ENCODE measurements at regions not wholly inside any gene's neighbourhood (a gene's known extent, or its start where the extent isn't known, plus 50 kb on each side); places are given as distances from the start of the nearest gene placed in this dataset.

DNA sequence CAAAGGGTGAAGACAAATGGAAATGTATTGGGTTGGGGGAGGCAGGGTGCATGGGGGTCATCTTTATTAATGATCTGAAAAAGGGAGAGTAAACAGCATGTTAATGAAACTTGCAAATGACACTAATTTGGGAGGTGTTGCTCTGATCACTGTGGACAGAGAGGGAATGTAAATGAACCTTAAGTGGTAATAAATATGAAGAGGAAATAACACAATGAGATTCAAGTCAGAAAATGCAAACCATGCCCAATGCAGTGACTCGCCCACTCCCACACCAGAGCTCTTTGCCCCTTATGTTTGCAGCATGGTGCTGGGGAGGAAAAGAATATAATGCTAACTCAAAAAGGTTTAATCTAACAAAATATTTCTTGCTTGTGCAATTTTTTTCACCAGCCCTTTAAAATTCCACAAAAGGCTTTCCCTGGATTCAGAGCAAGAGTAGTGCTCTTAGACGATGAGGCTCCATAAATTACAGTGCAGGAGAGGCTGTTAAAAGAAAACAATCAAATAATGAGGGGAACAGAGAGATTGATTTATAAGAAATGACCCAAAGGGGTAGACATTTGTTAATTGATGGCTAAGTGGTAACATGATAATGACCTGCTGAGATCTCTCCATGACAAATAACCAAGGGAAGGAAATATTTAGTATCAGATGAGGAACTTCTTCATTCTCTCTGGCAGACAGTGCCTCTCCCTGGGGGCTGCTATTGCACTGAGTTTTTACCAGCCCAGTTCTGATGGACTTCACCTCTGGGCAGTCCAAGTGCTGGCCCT lies 210.0 kb upstream of the PPP2R3A start:
- DNase-seq: no peak

DNA sequence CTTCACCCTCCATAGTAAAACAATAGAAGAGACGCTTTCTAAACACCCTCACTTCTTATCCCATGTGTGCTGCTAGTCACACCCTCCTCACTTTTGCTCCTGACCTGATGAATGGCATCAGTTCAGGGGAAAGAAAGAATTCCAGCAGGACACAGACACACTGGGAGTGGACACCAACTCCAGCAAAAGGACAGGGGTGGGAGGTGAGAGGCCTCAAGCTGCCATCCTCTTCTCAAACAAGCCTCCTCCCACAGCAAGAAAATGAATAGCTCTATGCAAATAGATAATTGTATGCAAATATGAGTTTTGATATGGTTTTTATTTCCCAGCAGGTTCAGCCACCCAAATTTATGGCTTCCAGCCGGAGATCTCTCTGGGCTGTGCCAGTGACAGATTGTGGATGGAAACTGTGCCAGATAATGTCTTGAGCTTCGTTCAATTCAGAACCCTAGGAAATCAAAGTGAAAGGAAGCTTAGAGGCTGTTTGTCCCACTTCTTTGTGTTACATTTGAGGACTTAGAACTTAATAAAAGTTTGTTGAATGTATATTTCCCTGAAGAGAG lies 209.3 kb upstream of the PPP2R3A start:
- DNase-seq: no peak

DNA sequence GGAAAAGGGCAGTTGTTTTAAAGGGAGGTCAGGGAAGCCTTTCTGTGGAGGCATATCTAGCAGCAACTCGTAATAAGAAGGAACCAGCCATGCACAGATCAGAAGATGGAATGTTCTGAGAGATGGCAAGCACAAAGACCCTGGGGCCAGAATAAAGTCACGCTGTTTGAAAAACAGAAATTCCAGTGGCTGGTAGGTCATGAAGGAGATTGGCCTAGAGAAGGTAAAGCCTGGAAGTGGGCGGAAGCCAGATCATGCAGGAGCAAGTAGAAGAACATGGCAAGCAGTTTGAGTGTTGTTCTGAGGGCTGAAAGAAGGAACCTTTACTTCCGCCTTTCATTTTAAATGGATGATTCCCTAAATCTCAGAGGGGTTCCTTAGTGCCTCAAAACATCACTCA lies 208.1 kb upstream of the PPP2R3A start:
- no peak for DNase-seq

DNA sequence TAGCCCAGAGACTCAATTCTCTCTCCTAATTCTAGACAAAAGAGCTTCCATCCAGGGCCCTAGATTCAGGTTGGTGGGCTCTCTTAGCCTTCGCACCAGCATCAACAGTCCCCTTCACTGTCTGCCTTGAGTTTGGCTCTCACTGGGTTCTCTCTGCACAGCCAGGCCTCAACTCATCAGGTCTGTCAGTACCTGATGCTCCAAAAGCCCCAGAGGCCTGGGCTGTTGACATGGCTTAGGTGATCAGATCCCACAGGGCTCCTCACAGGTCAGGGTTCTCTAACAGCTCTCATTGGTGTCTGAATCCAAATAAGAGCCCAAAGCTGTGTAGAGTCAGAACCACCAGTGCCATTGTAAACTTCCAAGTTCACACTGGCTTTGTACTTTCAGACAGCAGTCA lies 206.6 kb upstream of the PPP2R3A start:
- DNase-seq: no peak

DNA sequence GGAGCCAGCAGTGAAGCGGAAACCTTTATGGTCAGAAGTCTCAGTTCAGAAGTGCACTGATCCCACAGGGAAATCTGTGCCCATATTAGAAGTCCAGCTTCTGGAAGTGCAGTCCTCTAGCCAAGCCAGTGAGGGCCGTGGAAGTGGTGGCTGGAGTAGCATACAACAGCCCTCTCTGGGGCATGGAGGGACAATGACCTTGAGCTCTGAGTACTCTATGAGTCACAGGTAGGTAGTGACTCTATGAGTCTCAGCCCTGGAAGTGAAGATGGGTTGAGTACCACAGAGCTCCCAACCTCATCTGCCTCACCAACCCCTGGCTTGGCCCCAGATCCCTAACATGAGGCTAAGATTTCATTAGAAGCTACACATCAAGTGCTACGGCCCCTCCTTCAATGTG lies 205.9 kb upstream of the PPP2R3A start:
- DNase-seq: no peak

DNA sequence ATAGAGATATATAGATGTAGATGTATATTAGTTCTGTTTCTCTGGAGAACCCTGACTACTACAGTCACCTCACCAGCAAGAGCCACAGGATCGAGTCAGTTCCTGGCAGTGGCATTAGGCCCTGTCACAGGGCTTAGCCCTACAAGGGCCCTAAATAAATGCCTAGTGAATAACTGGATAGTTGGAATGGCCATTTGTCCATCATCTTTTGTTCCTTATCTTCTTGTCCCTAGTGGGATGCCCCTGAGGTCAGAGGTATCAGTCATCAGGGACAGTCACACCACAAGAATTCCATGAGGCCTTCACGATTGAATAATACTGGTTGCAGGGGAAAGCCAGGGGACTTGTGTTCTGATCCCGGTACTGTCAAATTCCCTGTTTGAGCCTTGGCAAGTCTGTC lies 204.9 kb upstream of the PPP2R3A start:
- DNase-seq: no peak

DNA sequence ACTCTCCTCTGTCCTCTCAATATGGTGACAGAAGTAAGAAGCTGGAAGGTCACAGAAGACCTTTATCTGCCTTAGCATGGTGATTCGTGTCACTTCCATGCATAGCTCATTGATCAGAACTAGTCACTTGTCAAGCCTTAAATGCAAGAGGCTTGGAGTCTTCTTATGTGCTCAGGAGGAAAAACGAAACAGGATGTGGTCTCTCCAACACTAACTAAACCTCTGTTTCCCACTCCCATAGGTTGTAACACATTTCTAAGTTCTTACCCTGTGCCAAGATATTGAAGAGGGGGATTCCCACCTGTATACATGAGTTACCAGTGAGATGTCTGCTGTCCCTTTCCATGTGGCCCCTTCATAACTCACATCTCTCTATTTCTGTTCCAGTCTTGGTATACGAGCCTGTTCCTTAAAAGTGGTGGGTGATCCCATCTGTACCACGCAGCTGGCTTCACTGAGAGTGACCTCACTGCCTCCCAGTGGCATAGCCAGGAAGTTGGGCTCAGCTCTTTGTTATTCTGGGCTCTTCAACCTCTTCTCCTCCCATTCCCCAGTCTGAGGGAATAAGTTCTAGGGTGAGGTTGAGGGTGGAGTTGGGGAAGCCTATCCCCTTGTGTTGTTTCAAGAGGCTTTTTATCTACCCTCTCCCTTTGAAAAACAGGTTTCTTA lies 203.2 kb upstream of the PPP2R3A start:
- DNase-seq: no peak

DNA sequence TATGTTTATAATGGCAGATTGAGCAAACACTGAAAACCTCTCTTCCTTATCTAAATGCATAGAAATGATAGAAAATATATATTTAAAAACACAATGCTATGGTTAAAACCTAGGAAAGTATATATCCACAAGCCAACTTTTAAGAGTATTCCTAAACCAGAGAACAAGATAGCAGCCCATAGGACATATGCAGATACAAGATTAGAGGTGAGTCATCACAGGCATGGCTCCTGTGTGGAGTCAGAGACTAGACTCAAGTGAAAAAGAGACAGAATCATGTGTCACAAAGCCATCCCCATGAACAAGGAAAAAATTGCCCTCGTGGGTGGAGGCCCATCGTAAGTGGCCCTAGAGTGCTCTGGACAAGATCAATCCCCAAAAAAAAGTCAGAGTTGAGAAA lies 199.4 kb upstream of the PPP2R3A start:
- no peak for DNase-seq

DNA sequence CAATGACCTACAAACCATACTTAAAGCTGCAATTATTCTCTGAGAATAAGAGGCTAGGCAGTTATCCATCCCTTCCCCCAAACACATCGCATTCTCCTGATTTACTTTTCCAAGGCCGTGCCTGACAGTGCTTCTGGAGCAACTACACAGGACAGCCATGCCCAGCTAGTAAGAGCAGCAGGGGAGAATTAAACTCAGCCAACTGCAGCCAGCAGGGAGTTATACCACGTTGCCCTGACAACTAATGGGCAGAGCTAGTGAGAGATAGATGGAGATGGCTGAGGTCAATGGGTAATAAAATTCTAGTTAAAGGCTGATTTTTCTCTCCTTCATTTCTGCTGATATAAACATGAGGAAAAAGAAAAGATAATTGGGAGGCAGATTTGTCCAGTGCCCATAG lies 193.8 kb upstream of the PPP2R3A start:
- DNase-seq: no peak

DNA sequence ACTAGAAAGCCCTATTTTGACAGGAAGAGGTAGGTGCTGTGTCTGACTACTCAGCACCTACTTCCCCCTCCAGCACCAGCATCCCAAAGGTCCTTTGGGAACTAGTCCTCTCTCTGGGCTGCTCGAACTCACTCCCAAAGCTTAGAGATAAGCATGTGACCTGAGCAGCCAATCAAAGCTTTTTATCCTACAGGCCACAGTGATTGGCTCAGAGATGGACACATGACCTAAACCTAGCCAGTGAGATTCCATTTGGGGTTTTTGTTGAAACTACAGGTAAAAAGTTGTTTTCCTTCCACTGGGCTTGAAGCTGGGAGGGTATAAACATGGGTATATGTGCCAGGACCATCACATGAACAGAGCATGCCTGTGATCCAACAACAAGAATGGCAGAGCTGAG lies 186.5 kb upstream of the PPP2R3A start:
- DNase-seq: no peak

DNA sequence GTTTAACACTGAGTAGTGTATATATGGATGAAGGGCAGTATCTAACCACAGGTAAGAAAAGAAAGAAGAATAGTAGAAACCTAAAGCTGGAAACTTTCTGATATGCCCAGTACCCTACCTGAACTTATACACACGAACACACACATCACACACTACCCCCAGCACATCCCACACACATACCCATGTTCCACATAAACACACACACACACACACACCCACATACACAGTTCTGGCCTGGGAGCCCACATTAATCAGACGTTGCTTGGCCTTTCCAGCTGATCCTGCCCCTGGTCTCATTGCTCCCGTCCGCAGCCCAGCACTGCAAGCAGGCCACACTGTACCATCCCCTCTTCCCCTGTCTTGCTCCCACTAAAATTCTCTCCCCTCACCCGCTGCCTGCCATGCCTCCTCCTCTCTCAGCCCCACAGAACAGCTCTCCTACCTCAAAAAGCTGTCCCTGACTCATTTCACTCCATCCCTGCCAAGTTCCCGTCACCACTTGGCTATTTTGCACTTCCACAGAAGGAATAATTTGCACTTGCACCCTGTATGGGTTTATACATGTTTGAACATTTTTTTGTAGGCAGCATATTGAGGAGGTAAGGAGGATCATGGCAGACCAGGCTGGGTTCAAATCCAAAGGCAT lies 185.8 kb upstream of the PPP2R3A start:
- DNase-seq: no peak

DNA sequence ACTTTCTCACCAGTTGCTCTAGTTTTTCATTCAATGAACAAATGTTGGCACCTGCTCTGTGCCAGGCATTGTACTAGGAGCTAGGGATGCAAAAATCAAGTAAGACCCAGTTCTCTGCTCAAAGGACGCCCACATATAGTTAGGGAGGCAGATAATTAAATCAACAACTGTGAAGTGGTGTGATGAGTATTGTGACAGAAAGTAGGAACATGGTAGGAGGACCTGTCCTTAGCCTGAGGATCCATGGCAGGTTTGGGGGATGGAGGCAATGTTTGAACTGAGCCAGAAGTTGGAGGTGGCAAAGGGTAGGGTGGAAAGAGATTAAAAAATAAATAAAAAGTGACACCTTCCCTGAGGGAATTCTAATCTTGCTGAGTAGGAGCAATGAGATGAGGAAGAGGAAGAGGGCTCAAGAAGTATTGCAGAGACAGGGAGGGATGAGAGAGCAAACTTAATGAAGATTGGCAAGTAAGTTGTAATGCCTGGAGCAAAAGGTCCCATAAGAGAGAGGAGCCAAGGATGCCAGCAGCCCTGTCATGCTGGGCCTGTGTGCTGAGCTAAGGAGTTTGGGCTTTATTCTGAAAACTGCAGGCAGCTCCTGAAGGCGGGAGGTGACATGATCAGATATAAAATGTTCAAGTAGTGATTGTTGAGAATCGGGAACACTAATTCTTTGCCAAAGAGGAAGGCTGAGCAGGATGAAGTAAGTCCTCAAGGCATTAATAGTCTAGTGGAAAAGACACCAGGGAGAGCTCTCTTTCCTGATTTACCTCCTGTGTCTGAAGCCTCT lies 184.3 kb upstream of the PPP2R3A start:
- DNase-seq: no peak

DNA sequence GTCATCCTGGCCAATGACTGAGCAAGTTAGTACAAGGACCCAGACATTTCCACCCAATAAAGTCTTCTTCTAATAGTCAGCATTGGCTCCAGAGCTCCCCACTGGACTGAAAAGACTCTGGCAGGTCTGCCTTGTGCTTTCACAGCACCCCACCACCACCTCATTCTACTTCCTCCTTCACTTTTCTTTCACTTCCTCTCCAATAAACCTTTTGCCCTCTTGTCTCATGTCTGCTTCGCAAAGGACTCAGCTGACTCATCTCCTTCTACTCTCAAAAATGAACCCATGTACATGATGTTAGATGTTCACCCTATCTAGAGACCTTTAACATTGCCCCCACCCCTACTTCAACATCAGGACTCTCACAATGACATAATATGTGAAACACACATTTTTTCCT lies 181.0 kb upstream of the PPP2R3A start:
- DNase-seq: no peak

DNA sequence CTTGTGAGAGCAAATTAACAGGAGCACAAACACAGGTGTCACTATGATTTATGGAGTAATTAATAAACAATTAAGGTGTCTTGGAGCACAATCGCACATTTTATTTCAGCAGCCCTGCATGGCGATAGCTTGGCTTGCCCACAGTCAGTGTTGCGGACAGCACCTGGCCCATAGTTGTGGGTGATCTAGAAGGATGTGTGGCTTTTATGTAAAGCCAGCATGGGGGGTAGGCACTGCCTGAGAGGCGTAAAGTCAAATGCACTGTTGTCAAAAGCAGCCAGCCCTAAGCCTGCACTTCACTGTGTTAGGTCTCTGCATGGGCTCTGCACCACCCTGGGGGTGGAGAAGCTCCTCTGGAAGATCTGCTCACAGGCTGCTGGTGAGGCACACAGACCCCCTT lies 177.4 kb upstream of the PPP2R3A start:
- no peak for DNase-seq

DNA sequence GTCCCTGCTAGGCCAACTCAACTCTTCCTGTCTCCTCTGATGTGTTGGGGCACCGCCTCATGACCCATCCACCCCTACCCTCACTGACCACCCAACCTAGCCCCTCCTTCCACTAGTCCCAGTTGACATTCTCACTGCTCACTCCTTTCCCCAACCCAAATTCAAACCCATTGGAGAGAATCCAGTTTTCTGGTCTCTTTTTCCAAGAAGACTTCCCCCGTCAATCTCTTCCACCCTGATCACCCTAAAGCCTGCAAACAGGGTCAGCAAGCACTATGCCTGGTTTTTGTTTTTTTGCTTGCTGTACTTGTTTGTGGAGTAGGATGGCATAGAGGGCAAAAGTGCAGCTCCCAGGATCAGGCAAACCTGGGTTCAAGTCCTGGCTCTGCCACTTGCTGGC lies 176.6 kb upstream of the PPP2R3A start:
- no peak for DNase-seq

DNA sequence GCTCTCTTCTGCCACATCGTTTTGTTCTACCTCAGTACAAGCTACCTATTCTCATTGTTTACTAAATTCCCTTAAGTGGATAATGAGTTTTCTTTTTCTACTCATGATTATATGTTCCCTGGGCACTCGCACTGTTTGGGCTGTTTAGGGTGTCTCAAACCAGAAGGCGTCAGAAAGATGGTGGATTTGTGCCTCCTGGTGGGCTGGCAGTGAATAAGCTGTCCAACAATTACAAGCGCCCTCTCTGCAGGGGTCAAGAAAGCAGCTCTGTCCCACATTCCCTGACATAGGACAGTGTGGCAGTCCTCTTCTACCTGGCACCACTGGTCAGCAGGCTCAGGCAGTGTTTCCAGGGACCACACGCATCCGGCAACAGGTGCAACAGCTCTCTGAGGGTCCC lies 173.4 kb upstream of the PPP2R3A start:
- no peak for DNase-seq

DNA sequence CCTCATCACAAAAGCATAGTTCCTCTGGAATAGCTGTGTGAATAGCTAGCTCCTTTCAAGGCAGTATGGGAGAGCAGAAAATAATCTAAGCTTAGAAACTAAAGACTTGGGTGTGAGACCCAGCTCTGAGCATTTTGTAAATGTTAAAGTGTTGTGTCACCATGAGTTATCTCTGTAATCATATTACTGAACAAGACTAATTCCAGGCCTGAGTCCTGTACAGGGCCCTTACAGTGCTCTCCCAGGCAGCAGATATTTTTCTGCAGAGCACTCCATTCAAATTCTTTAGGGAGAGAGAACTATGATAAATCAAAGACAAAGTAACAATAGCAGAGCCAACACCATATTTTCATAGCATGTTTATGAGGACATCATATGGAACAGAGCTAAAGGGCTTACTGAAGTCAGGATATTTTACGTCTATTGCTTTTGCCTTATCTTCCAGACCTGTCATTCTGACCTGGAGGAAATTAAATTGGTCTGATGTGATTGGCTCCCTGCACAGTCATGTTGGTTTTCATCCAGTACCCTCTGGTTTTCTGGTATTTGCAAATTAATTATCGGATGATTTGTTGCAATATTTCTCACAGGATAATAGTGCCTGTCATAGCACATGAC lies 172.6 kb upstream of the PPP2R3A start:
- DNase-seq: no peak

DNA sequence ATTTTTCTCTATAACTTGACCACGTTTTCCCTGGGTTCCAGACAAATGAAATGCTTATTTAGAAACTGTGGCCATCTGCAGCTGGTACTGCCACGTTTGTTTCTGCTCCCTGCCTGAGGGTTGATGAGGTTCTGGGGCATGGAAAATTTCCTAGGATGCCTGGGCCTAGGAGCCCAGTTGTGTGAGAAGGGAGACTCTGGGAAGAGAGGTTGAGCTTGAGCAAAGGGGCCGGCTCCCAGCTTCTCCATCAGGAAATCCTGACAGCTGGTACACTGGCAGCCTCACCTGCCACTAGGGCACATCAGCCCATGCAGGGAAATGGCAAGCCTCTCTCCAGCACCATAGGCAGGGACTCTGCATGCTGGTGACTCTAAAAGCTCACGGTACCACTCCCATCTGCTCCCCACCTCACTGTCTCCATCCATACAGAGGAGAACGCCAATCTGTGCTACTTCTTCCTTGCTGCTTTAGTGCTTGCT lies 165.4 kb upstream of the PPP2R3A start:
- no peak for DNase-seq

DNA sequence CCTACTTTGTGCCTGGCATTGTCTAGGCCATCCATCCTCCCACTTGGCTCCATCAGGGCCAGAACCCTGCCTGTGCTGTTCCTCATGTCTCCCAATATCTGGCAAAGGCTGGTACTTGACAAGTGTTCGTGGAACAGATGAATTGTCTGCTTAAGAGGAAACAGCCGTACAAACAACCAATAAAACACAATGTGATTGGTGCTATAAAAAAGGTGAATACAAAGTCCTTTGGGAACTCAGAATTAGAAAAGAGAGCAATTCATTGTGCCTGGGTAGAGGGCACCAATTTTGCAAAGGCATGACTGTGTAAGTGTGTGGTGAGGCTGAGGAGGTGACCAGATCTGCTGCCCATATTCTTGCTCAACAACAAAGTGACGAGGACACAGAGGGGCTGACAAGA lies 164.5 kb upstream of the PPP2R3A start:
- DNase-seq: no peak

DNA sequence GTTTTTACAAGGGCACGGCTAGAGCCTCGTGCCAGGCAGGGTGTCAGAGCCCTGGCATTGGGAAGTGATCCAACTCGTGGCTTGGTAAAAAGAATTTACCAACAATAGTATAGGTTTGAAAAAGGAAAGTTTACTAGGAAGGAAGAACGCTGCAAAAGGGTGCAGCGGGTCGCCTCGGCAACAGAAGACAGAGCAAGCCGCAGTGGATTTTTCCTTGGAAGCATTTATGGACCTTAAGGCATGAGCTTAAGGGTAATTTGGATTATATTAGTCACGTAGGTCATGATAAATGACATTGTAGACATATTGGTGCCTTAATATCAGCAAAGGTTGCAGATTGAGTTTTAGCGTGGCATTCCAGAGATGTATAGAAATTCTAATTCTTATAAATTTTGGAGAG lies 163.4 kb upstream of the PPP2R3A start:
- no peak for DNase-seq

DNA sequence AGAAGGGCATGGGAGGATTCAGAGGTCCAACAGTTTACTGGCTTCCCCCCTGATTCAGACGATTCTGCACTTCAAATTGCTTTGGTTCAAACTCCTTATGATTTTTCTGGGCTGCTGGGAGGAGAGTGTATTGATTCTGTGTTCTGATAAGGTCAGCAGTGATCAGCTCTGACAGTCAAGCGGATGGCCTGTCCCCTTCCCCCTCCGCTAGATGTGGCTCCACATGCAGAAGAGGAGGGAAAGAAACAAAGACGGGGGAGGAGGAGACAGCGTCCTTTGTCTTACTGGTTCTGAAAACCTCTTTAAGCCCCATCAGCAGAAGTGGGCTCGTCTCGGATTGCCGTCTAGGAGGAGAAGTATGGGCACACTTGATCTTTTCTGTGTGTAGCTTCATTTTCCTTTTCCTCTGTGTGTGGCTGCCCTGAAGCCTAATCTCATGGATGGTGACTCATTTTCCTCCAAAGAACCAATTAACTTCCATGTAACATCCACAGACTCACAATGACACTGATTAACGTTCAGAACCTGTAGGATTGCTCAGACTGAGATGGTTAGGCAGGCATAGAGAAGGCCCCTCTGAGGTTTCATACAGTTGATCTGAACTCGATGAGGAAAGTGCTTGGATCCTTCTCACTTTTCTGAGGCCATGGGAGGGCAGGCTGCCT lies 162.4 kb upstream of the PPP2R3A start:
- DNase-seq: no peak

DNA sequence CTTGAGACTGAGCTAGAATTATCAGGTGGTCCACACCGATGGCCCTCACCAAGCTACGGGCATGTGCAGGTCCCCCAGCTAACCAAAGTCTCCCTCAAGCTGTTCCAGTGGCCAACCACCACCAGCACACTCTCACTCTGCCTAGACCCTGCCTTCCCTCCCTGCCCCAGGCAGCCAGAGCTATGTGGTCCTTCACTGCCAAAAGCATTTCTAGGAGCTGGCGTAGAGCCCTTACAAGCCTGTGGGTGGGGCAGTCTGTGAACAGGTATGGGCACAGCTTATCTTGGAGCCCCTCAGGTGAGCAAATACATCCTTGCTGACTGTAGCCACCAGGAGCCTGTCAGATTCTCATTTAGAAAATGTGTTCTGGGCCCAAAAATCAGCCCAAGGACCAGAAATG lies 159.8 kb upstream of the PPP2R3A start:
- no peak for DNase-seq
